OCI-LY3 (cell line): ENCODE measurements at regions not wholly inside any gene's neighbourhood (a gene's known extent, or its start where the extent isn't known, plus 50 kb on each side); places are given as distances from the start of the nearest gene placed in this dataset.

Source experiments
- H2AFZ ChIP-seq: fragments of 200-600, 300-600 bp; shearing (Covaris generic); 2 replicates; pipeline ENCODE4 v1.6.0; 2014; ENCODE audit warnings: antibody characterized with exemption, low read depth, low read length
- H3K27ac ChIP-seq: fragments of 200-600, 300-600 bp; sonication (generic); 2 replicates; pipeline ENCODE4 v1.5.1; 2014; ENCODE audit warnings: mild to moderate bottlenecking, low read length, moderate library complexity, mixed read lengths
- H3K27me3 ChIP-seq: fragments of 200-600, 300-600 bp; sonication (generic); 2 replicates; pipeline ENCODE4 v1.6.1; 2014; ENCODE audit warnings: low read depth, low read length, mixed read lengths
- H3K36me3 ChIP-seq: fragments of 200-600, 300-600 bp; sonication (generic); replicated peaks from 2 replicates; pipeline ENCODE3; 2014; ENCODE audit warnings: low read depth, low read length, mixed read lengths
- H3K4me1 ChIP-seq: fragments of 300-600, 200-600 bp; sonication (generic); 2 replicates; pipeline ENCODE4 v1.6.1; 2014; ENCODE audit warnings: low read length, mixed read lengths
- H3K4me2 ChIP-seq: fragments of 200-600, 300-600 bp; sonication (generic); 2 replicates; pipeline ENCODE4 v1.6.1; 2014; ENCODE audit warnings: low read length, mixed read lengths
- H3K4me3 ChIP-seq: fragments of 300-600, 200-600 bp; sonication (generic); 2 replicates; pipeline ENCODE4 v1.5.1; 2014; ENCODE audit warnings: antibody characterized with exemption, mild to moderate bottlenecking, low read length, moderate library complexity
- H3K79me2 ChIP-seq: fragments of 300-600, 200-600 bp; shearing (Covaris generic); 2 replicates; pipeline ENCODE4 v1.6.1; 2014; ENCODE audit warnings: mild to moderate bottlenecking, low read length, mixed read lengths
- H3K9ac ChIP-seq: fragments of 300-600, 200-600 bp; shearing (Covaris generic); 2 replicates; pipeline ENCODE4 v1.6.0; 2014; ENCODE audit warnings: mild to moderate bottlenecking, low read length, moderate library complexity
- H3K9me3 ChIP-seq: fragments of 200-600, 300-600 bp; shearing (Covaris generic); 2 replicates; pipeline ENCODE4 v1.6.1; 2014; ENCODE audit warnings: low read length, mixed read lengths; ENCODE audit not compliant: insufficient read depth
- H4K20me1 ChIP-seq: fragments of 200-600, 300-600 bp; sonication (generic); 2 replicates; pipeline ENCODE4 v1.6.1; 2016; ENCODE audit warnings: low read length, mixed read lengths; ENCODE audit not compliant: insufficient read depth
- EZH2phosphoT487 ChIP-seq: fragments of 200-600 bp; shearing (Covaris generic); IDR thresholded peaks from 2 replicates; pipeline ENCODE4 v1.6.1; 2018; ENCODE audit warnings: antibody characterized with exemption, mixed run types, low read depth
- TF ChIP-seq, protein P1 (sequence below): fragments of 200-600, 300-600 bp; sonication (generic); IDR thresholded peaks from 2 replicates; pipeline ENCODE4 v1.5.1; 2014; ENCODE audit warnings: antibody characterized with exemption, low read length, low read depth

DNA sequence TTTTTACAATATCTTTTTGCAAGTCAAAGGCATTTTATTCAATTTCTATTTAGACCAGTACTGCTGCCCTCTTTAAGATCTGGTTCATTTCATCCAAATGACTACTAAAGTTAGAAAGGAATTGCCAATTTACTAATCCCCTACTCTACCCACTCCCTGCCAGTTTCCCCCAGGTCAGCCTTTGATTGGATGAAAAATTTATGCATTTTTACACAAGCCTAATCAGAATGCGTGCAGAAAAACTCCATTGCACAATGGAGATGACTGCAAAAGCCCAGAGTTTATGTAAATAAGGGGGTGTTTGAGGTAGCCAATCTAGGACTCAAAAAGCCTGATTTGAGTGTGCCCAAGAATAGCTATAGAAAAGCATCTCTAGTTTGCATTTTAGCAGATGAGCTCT, 310.6 kb downstream of the PABPC4L start:
- Histone ChIP-seq H3K27ac (no peak overlapping the region), H3K4me3 (no peak overlapping the region), H4K20me1 (no peaks in the 10 kb centered on the region), H3K36me3 (no peaks in the 10 kb centered on the region), H3K4me1 (peaks cover 5% of the 10 kb centered on the region; the same call in 1 of the 2 replicates), H3K27me3 (no peaks in the 10 kb centered on the region), H3K79me2 (no peaks in the 10 kb centered on the region), H3K9me3 (no peaks in the 10 kb centered on the region), H2AFZ (no peak overlapping the region), H3K9ac (no peak overlapping the region), H3K4me2 (no peak overlapping the region)
- TF ChIP-seq, protein P1, sequence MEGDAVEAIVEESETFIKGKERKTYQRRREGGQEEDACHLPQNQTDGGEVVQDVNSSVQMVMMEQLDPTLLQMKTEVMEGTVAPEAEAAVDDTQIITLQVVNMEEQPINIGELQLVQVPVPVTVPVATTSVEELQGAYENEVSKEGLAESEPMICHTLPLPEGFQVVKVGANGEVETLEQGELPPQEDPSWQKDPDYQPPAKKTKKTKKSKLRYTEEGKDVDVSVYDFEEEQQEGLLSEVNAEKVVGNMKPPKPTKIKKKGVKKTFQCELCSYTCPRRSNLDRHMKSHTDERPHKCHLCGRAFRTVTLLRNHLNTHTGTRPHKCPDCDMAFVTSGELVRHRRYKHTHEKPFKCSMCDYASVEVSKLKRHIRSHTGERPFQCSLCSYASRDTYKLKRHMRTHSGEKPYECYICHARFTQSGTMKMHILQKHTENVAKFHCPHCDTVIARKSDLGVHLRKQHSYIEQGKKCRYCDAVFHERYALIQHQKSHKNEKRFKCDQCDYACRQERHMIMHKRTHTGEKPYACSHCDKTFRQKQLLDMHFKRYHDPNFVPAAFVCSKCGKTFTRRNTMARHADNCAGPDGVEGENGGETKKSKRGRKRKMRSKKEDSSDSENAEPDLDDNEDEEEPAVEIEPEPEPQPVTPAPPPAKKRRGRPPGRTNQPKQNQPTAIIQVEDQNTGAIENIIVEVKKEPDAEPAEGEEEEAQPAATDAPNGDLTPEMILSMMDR = no peak
- TF ChIP-seq EZH2phosphoT487 = no peak

GRCh38 chr4:133887723-133888122, 313.9 kb downstream of the PABPC4L start:
- TF ChIP-seq EZH2phosphoT487 = no peak
- TF ChIP-seq, protein P1 = no peak
- Histone ChIP-seq H3K27me3 (no peaks in the 10 kb centered on the region), H2AFZ (no peak overlapping the region), H3K9ac (no peak overlapping the region), H3K4me3 (no peak overlapping the region), H3K4me1 (peaks cover 5% of the 10 kb centered on the region; the same call in 1 of the 2 replicates), H3K27ac (no peak overlapping the region), H3K36me3 (no peaks in the 10 kb centered on the region), H3K79me2 (no peaks in the 10 kb centered on the region), H4K20me1 (no peaks in the 10 kb centered on the region), H3K9me3 (no peaks in the 10 kb centered on the region), H3K4me2 (no peak overlapping the region)

- no peaks in the 10 kb centered on the region for H3K36me3 ChIP-seq
- H3K4me2 ChIP-seq = no peak overlapping the region
- no peak overlapping the region for H3K4me3 ChIP-seq
- no peaks in the 10 kb centered on the region for H3K4me1 ChIP-seq
- no peaks in the 10 kb centered on the region for H3K79me2 ChIP-seq
- no peak overlapping the region for H2AFZ ChIP-seq
- H3K27me3 ChIP-seq = no peaks in the 10 kb centered on the region
- no peaks in the 10 kb centered on the region for H3K9me3 ChIP-seq
- no peak overlapping the region for H3K27ac ChIP-seq
- no peak for TF ChIP-seq EZH2phosphoT487
- TF ChIP-seq, protein P1 = no peak
- H3K9ac ChIP-seq = no peak overlapping the region
- no peaks in the 10 kb centered on the region for H4K20me1 ChIP-seq
Observed at GRCh38 chr4:133869486-133869885, 332.1 kb downstream of the PABPC4L start.

- no peaks in the 10 kb centered on the region for H4K20me1 ChIP-seq
- no peak overlapping the region for H3K9ac ChIP-seq
- H3K27me3 ChIP-seq = no peaks in the 10 kb centered on the region
- no peak overlapping the region for H2AFZ ChIP-seq
- no peaks in the 10 kb centered on the region for H3K4me1 ChIP-seq
- H3K79me2 ChIP-seq = no peaks in the 10 kb centered on the region
- H3K36me3 ChIP-seq = no peaks in the 10 kb centered on the region
- H3K4me2 ChIP-seq = no peak overlapping the region
- no peaks in the 10 kb centered on the region for H3K9me3 ChIP-seq
- no peak overlapping the region for H3K4me3 ChIP-seq
- no peak overlapping the region for H3K27ac ChIP-seq
- TF ChIP-seq, protein P1 = no peak
- no peak for TF ChIP-seq EZH2phosphoT487
Observed at GRCh38 chr4:133868856-133869255, 332.7 kb downstream of the PABPC4L start.
